Spleen (tissue), 7 donors: ENCODE measurements at regions not wholly inside any gene's neighbourhood (a gene's known extent, or its start where the extent isn't known, plus 50 kb on each side); places are given as distances from the start of the nearest gene placed in this dataset.

Experiments
- POLR2A ChIP-seq, 3 donors: fragments of 450-650 bp; IDR thresholded peaks; one replicate each; pipeline ENCODE4 v1.5.1; 2017; ENCODE audit warnings: antibody characterized with exemption in 3 of 3, mild to moderate bottlenecking in 1 of 3
- POLR2AphosphoS5 ChIP-seq, 3 donors: sonication (generic); formaldehyde crosslinking; IDR thresholded peaks; one replicate each; pipeline ENCODE4 v1.5.1; 2017; ENCODE audit warnings: antibody characterized with exemption in 3 of 3
- TF ChIP-seq, protein P1 (sequence below), 11 experiments: fragments of 200-600 bp in 7 of 11; fragments of 450-650 bp in 4 of 11; sonication (generic) in 4 of 11; IDR thresholded peaks in 8 of 11; conservative IDR thresholded peaks in 3 of 11; 1 replicate in 7 of 11; 2 replicates in 4 of 11; pipeline versions ENCODE4 v1.4.0 to v1.8.0; 2016 to 2021; ENCODE audit warnings: antibody characterized with exemption in 11 of 11, inconsistent platforms in 4 of 11, mild to moderate bottlenecking in 1 of 11
- donor health status: DM: no; HTN: no; CAD: no; lungs with moderate emphysema.
- donor health status: DM: no; HTN: no; CAD: no.
- donor health status: DM: no; HTN: no; CAD: no.

- TF ChIP-seq, protein P1, sequence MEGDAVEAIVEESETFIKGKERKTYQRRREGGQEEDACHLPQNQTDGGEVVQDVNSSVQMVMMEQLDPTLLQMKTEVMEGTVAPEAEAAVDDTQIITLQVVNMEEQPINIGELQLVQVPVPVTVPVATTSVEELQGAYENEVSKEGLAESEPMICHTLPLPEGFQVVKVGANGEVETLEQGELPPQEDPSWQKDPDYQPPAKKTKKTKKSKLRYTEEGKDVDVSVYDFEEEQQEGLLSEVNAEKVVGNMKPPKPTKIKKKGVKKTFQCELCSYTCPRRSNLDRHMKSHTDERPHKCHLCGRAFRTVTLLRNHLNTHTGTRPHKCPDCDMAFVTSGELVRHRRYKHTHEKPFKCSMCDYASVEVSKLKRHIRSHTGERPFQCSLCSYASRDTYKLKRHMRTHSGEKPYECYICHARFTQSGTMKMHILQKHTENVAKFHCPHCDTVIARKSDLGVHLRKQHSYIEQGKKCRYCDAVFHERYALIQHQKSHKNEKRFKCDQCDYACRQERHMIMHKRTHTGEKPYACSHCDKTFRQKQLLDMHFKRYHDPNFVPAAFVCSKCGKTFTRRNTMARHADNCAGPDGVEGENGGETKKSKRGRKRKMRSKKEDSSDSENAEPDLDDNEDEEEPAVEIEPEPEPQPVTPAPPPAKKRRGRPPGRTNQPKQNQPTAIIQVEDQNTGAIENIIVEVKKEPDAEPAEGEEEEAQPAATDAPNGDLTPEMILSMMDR (IDR thresholded peaks at IDR 0.05 in 8 of 11, conservative IDR thresholded peaks at IDR 0.05 in 3 of 11) = no peak
- TF ChIP-seq POLR2A (IDR thresholded peaks at IDR 0.05) = no peak
- TF ChIP-seq POLR2AphosphoS5 (IDR thresholded peaks at IDR 0.05) = no peak
Observed at GRCh38 chr3:75985432-75985831, 200.1 kb upstream of the ZNF717 start.
